Stomach smooth muscle (tissue), 2 donors: ENCODE measurements at regions not wholly inside any gene's neighbourhood (a gene's known extent, or its start where the extent isn't known, plus 50 kb on each side); places are given as distances from the start of the nearest gene placed in this dataset.

Experiments used
- H3K27ac ChIP-seq: one replicate; pipeline ENCODE4 v1.7.0; 2013; ENCODE audit warnings: mild to moderate bottlenecking, low read length, inconsistent platforms
- H3K27me3 ChIP-seq, 2 donors: one replicate each; pipeline ENCODE4 v1.7.0; 2013; ENCODE audit warnings: low read length in 2 of 2; ENCODE audit not compliant: insufficient read depth in 2 of 2, control insufficient read depth in 1 of 2
- H3K36me3 ChIP-seq, 2 donors: one replicate each; pipeline ENCODE4 v1.7.0; 2013; ENCODE audit warnings: low read length in 2 of 2; ENCODE audit not compliant: control insufficient read depth in 2 of 2, insufficient read depth in 2 of 2
- H3K4me1 ChIP-seq: one replicate; pipeline ENCODE4 v1.7.0; 2013; ENCODE audit warnings: low read length; ENCODE audit not compliant: control insufficient read depth, insufficient read depth
- H3K4me3 ChIP-seq, 2 donors: one replicate each; pipeline ENCODE4 v1.7.0; 2013; ENCODE audit warnings: low read length in 2 of 2
- H3K9ac ChIP-seq, 2 donors: one replicate each; pipeline ENCODE4 v1.7.0; 2013; ENCODE audit warnings: low read length in 2 of 2, mild to moderate bottlenecking in 1 of 2
- H3K9me3 ChIP-seq, 2 donors: one replicate each; pipeline ENCODE4 v1.7.0; 2013; ENCODE audit warnings: low read length in 2 of 2; ENCODE audit not compliant: control insufficient read depth in 2 of 2
- donor health status: healthy.
- donor health status: Pancreatic carcinoma.

- no peaks in the 10 kb centered on the region for H3K36me3 ChIP-seq
- H3K9ac ChIP-seq: no peak overlapping the region
- no peak overlapping the region for H3K4me3 ChIP-seq
- no peak overlapping the region for H3K27ac ChIP-seq
- peaks cover 0 to 2% of the 10 kb centered on the region in 2 donors for H3K9me3 ChIP-seq
- H3K27me3 ChIP-seq: peaks cover 9 to 12% of the 10 kb centered on the region in 2 donors
- H3K4me1 ChIP-seq: no peaks in the 10 kb centered on the region
These were observed 113.9 kb downstream of the THNSL2 start for GRCh38 chr2:88283886-88284592.

GRCh38 chr2:88281302-88282217, 111.4 kb downstream of the THNSL2 start:
- no peak overlapping the region for H3K27ac ChIP-seq
- peaks cover 9 to 12% of the 10 kb centered on the region in 2 donors for H3K27me3 ChIP-seq
- H3K4me1 ChIP-seq: no peaks in the 10 kb centered on the region
- no peaks in the 10 kb centered on the region for H3K36me3 ChIP-seq
- H3K9ac ChIP-seq: no peak overlapping the region
- H3K4me3 ChIP-seq: no peak overlapping the region
- no peaks in the 10 kb centered on the region for H3K9me3 ChIP-seq

GRCh38 chr2:88269836-88270235, 99.7 kb downstream of the THNSL2 start:
- Histone ChIP-seq H3K36me3 (no peaks in the 10 kb centered on the region), H3K9ac (no peak overlapping the region), H3K27ac (no peak overlapping the region), H3K4me1 (no peaks in the 10 kb centered on the region), H3K4me3 (no peak overlapping the region), H3K27me3 (no peaks in the 10 kb centered on the region), H3K9me3 (no peaks in the 10 kb centered on the region)

GRCh38 chr2:88265352-88266303, 95.5 kb downstream of the THNSL2 start:
- no peaks in the 10 kb centered on the region for H3K9me3 ChIP-seq
- no peak overlapping the region for H3K9ac ChIP-seq
- H3K4me1 ChIP-seq: no peaks in the 10 kb centered on the region
- H3K36me3 ChIP-seq: no peaks in the 10 kb centered on the region
- no peak overlapping the region for H3K27ac ChIP-seq
- no peaks in the 10 kb centered on the region for H3K27me3 ChIP-seq
- no peak overlapping the region for H3K4me3 ChIP-seq

- Histone ChIP-seq H3K4me3 (no peak overlapping the region), H3K9ac (no peak overlapping the region), H3K9me3 (no peaks in the 10 kb centered on the region), H3K27ac (no peak overlapping the region), H3K27me3 (no peaks in the 10 kb centered on the region), H3K4me1 (no peaks in the 10 kb centered on the region), H3K36me3 (no peaks in the 10 kb centered on the region)
These were observed 93.7 kb downstream of the THNSL2 start for GRCh38 chr2:88263861-88264260.

- Histone ChIP-seq H3K27me3 (no peaks in the 10 kb centered on the region), H3K36me3 (no peaks in the 10 kb centered on the region), H3K9me3 (no peaks in the 10 kb centered on the region), H3K9ac (no peak overlapping the region), H3K4me3 (no peak overlapping the region), H3K27ac (no peak overlapping the region), H3K4me1 (no peaks in the 10 kb centered on the region)
These were observed 91.6 kb downstream of the THNSL2 start for GRCh38 chr2:88261725-88262124.

GRCh38 chr2:88258208-88258607, 88.1 kb downstream of the THNSL2 start:
- no peaks in the 10 kb centered on the region for H3K36me3 ChIP-seq
- H3K9me3 ChIP-seq: no peaks in the 10 kb centered on the region
- no peak overlapping the region for H3K27ac ChIP-seq
- H3K4me1 ChIP-seq: no peaks in the 10 kb centered on the region
- H3K9ac ChIP-seq: no peak overlapping the region
- H3K4me3 ChIP-seq: no peak overlapping the region
- peaks cover 0 to 2% of the 10 kb centered on the region in 2 donors for H3K27me3 ChIP-seq

- Histone ChIP-seq H3K4me3 (no peak overlapping the region), H3K27me3 (peaks cover 0 to 2% of the 10 kb centered on the region in 2 donors), H3K27ac (no peak overlapping the region), H3K9me3 (no peaks in the 10 kb centered on the region), H3K9ac (no peak overlapping the region), H3K4me1 (no peaks in the 10 kb centered on the region), H3K36me3 (no peaks in the 10 kb centered on the region)
These were observed 84.4 kb downstream of the THNSL2 start for GRCh38 chr2:88254437-88255091.

- H3K4me3 ChIP-seq: no peak overlapping the region
- H3K27ac ChIP-seq: no peak overlapping the region
- H3K9me3 ChIP-seq: no peaks in the 10 kb centered on the region
- no peaks in the 10 kb centered on the region for H3K36me3 ChIP-seq
- H3K27me3 ChIP-seq: peaks cover 0 to 2% of the 10 kb centered on the region in 2 donors
- no peak overlapping the region for H3K9ac ChIP-seq
- H3K4me1 ChIP-seq: no peaks in the 10 kb centered on the region
These were observed 83.9 kb downstream of the THNSL2 start for GRCh38 chr2:88253997-88254396.

GRCh38 chr2:88253375-88253774, 83.2 kb downstream of the THNSL2 start:
- no peak overlapping the region for H3K4me3 ChIP-seq
- H3K27me3 ChIP-seq: peaks cover 0 to 2% of the 10 kb centered on the region in 2 donors
- H3K36me3 ChIP-seq: no peaks in the 10 kb centered on the region
- no peak overlapping the region for H3K27ac ChIP-seq
- no peaks in the 10 kb centered on the region for H3K9me3 ChIP-seq
- no peak overlapping the region for H3K9ac ChIP-seq
- no peaks in the 10 kb centered on the region for H3K4me1 ChIP-seq
